Body of pancreas (tissue), 4 donors: ENCODE measurements at regions not wholly inside any gene's neighbourhood (a gene's known extent, or its start where the extent isn't known, plus 50 kb on each side); places are given as distances from the start of the nearest gene placed in this dataset.

Experiments
- ATAC-seq: fragments of 150-250 bp; one replicate; pipeline ENCODE4 v1.9.1; 2016
- DNase-seq, 4 donors: peaks; one replicate each; pipeline ENCODE4 v3.0.0-alpha.2; 2019
- H3K27ac ChIP-seq, 4 donors: fragments of 200-600 bp; sonication (generic); 1 replicate in 3 of 4; 2 replicates in 1 of 4; pipeline versions ENCODE4 v1.5.1 to v1.6.1; 2016 to 2019; ENCODE audit warnings: mild to moderate bottlenecking in 1 of 4, mixed read lengths in 1 of 4, moderate library complexity in 1 of 4
- H3K27me3 ChIP-seq, 2 donors: fragments of 200-600 bp; sonication (generic); one replicate each; pipeline ENCODE4 v1.6.0; 2016; ENCODE audit warnings: mild to moderate bottlenecking in 1 of 2
- H3K36me3 ChIP-seq, 2 donors: fragments of 200-600 bp; sonication (generic); replicated peaks in 1 of 2; 2 replicates each; pipeline ENCODE4 v1.5.1; 2016; ENCODE audit warnings: low read depth in 2 of 2; ENCODE audit not compliant: insufficient read depth in 1 of 2
- H3K4me1 ChIP-seq: fragments of 200-600 bp; sonication (generic); one replicate; pipeline ENCODE4 v1.6.0; 2016
- H3K4me3 ChIP-seq, 2 donors: fragments of 200-600 bp; sonication (generic); 1 replicate in 1 of 2; 2 replicates in 1 of 2; pipeline ENCODE4 v1.5.1; 2016 to 2019
- H3K9me3 ChIP-seq, 3 donors: fragments of 200-600 bp; sonication (generic); 1 replicate in 2 of 3; 2 replicates in 1 of 3; pipeline ENCODE4 v1.5.1; 2016
- CTCF ChIP-seq, 7 experiments: fragments of 450-650 bp in 4 of 7; fragments of 200-600 bp in 3 of 7; sonication (generic) in 3 of 7; IDR thresholded peaks; one replicate each; pipeline ENCODE4 v1.5.1; 2016 to 2019; ENCODE audit warnings: antibody characterized with exemption in 7 of 7
- POLR2A ChIP-seq, 3 donors: fragments of 450-650 bp; IDR thresholded peaks; one replicate each; pipeline ENCODE4 v1.6.1; 2016; ENCODE audit warnings: antibody characterized with exemption in 3 of 3, mild to moderate bottlenecking in 2 of 3
- WGBS, 2 donors: methylation state at CpG; one replicate each; pipeline ENCODE4 v1.1.5; 2017; 5-methylcytosine and 5-hydroxymethylcytosine counted together
- intact Hi-C: fragments of 100-400 bp; cut with DNase I; formaldehyde crosslinking; loops from one replicate; pipeline ENCODE4 v1.15.1; 2023

GRCh38 chr20:43295263-43295662, 105.6 kb upstream of the PTPRT start:
- H3K27ac ChIP-seq, result no peak overlapping the region
- H3K4me3 ChIP-seq, result no peak overlapping the region
- H3K9me3 ChIP-seq, result no peaks in the 10 kb centered on the region
- ATAC-seq (no peak), DNase-seq (no peak)
- no peaks in the 10 kb centered on the region for H3K4me1 ChIP-seq
- H3K27me3 ChIP-seq, result no peaks in the 10 kb centered on the region
- intact Hi-C loops, result no loop called here
- H3K36me3 ChIP-seq, result no peaks in the 10 kb centered on the region
- TF ChIP-seq CTCF (IDR thresholded peaks at IDR 0.05), result no peak
- TF ChIP-seq POLR2A (IDR thresholded peaks at IDR 0.05), result no peak
- WGBS, 2 donors, result 75% methylated on average over 9 of the region's 9 CpGs

DNA sequence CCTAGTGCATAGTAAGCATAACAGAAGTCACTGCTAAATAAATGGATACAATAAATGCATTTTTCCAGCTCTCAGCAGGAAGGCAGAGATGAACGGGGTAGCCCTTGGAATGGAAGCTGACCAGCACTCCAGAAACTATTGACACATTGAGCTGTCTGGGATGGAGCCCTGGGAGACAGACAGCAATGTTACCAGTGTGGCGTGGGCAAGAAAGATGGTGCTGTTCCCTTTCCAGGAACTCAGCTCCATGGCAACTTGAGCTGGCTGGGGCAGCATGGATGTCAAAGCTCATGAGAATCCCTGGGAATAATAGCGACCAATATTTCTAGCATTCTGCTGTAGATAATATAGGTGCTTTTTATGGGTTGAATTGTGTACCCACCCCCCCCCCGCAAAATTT, 104.3 kb upstream of the PTPRT start:
- intact Hi-C loops, result no loop called here
- TF ChIP-seq CTCF (IDR thresholded peaks at IDR 0.05) (no peak), POLR2A (IDR thresholded peaks at IDR 0.05) (no peak)

DNA sequence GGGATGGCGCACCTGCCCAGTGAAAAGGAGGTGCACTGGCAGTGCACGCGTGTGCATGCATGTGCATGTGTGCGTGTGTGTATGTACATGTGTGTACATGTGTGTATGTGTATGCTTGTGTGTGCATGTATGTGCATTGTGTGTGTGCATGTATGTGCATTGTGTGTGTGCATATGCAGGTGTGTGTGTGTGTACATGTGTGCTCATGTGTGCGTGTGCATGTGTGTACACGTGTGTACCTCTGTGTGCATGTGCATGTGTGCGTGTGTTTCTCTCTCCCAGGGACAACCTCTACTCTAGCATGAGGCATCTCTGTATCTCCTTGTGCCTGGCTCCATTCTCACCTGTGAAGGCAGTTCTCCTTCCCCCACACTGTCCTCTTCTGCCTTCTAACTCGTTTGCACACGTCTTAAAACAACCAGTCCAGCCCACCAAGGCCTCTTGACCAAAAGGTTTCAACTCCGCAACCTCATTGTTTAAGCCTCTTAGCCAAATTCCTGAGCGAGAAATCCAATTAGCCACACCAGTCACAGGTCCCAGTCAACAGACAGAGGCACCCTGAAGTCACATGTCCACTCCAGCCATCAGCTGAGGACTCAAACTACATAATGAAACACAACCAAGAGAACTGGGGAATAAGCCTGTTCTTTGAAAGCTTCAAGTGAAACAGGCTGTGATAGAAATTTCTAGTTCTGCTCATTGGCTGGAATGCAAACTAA, 103.5 kb upstream of the PTPRT start:
- Histone ChIP-seq H3K9me3 (no peaks in the 10 kb centered on the region), H3K4me1 (no peaks in the 10 kb centered on the region), H3K36me3 (no peaks in the 10 kb centered on the region), H3K4me3 (no peak overlapping the region), H3K27ac (no peak overlapping the region), H3K27me3 (no peaks in the 10 kb centered on the region)
- ATAC-seq, result no peak
- intact Hi-C loops, result no loop called here
- DNase-seq, result no peak
- no peak for TF ChIP-seq POLR2A (IDR thresholded peaks at IDR 0.05)
- peak in 1 of 7 experiments; percentile 8 for TF ChIP-seq CTCF (IDR thresholded peaks at IDR 0.05)
- 55 to 68% methylated on average over 11 of the region's 11 CpGs for WGBS, 2 donors

More for the DNA sequence above, 104.3 kb upstream of the PTPRT start:
- 57 to 60% methylated on average over 4 of the region's 4 CpGs for WGBS, 2 donors
- no peak overlapping the region for H3K4me3 ChIP-seq
- no peak for DNase-seq
- no peak overlapping the region for H3K27ac ChIP-seq
- H3K36me3 ChIP-seq, result no peaks in the 10 kb centered on the region
- H3K4me1 ChIP-seq, result no peaks in the 10 kb centered on the region
- no peak for ATAC-seq
- no peaks in the 10 kb centered on the region for H3K27me3 ChIP-seq
- no peaks in the 10 kb centered on the region for H3K9me3 ChIP-seq

DNA sequence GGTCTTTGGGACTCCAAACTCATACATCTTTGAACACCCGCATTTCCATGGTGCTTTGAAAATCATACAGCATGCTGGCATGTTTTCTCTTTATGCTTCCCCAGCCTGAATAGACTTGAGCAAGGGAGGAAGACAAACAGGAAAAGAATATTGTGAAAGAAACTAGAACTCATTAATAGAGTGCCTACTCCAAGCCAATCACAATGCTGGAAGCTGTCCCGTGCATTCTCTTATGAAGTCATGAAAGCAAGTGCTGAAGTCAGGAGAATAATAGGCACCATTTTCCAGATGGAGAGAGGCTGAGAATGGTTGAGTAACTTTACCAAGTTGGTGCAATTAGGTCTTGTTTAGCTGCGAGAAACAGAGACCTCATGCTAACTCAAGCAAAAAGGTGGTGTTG, 102.5 kb upstream of the PTPRT start:
- Histone ChIP-seq H3K27me3 (no peaks in the 10 kb centered on the region), H3K27ac (no peak overlapping the region), H3K9me3 (no peaks in the 10 kb centered on the region), H3K36me3 (no peaks in the 10 kb centered on the region), H3K4me3 (no peak overlapping the region), H3K4me1 (no peaks in the 10 kb centered on the region)
- 59 to 74% methylated on average over 3 of the region's 3 CpGs for WGBS, 2 donors
- intact Hi-C loops, result no loop called here
- TF ChIP-seq CTCF (IDR thresholded peaks at IDR 0.05), result no peak
- TF ChIP-seq POLR2A (IDR thresholded peaks at IDR 0.05), result no peak
- no peak for DNase-seq
- no peak for ATAC-seq

GRCh38 chr20:43287637-43288036, 97.9 kb upstream of the PTPRT start:
- H3K27me3 ChIP-seq, result no peaks in the 10 kb centered on the region
- WGBS, 2 donors, result 57 to 70% methylated on average over 2 of the region's 2 CpGs
- H3K4me1 ChIP-seq, result no peaks in the 10 kb centered on the region
- ATAC-seq, result no peak
- DNase-seq, result no peak
- H3K36me3 ChIP-seq, result no peaks in the 10 kb centered on the region
- intact Hi-C loops, result no loop called here
- no peaks in the 10 kb centered on the region for H3K9me3 ChIP-seq
- H3K4me3 ChIP-seq, result no peak overlapping the region
- H3K27ac ChIP-seq, result no peak overlapping the region
- TF ChIP-seq POLR2A (IDR thresholded peaks at IDR 0.05) (no peak), CTCF (IDR thresholded peaks at IDR 0.05) (no peak)
